ENCODE measurements at regions not wholly inside any gene's neighbourhood (a gene's known extent, or its start where the extent isn't known, plus 50 kb on each side); places are given as distances from the start of the nearest gene placed in this dataset.

- TF ChIP-seq CTCF (IDR thresholded peaks at IDR 0.05): no peak
- no peak for TF ChIP-seq POLR2A (IDR thresholded peaks at IDR 0.05)
Measured at GRCh38 chr4:91681544-91681943, 622.2 kb upstream of the GRID2 start.

All from heart left ventricle (tissue), 13 donors.